ENCODE measurements at regions not wholly inside any gene's neighbourhood (a gene's known extent, or its start where the extent isn't known, plus 50 kb on each side); places are given as distances from the start of the nearest gene placed in this dataset.

DNA sequence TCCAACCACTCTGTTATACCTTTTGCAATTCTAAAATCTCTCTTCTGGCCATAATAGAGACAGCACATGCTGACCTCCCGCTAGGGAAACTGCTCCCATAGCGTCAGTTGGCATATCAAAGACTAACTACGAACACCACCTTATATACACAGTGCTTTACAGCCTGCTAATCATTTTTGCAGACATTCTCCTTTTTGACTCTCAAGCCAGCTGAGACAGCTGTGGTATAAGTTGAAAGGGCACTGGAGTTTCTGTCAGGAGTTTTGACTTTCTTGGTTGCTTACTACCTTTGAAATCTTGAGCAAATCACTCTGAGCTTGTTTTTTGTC, 160.2 kb upstream of the TBCA start:
- peaks cover 0 to 55% (median 15%) of the 10 kb centered on the region in 7 donors for H3K27me3 ChIP-seq
- 81 to 89% methylated on average over 3 of the region's 3 CpGs for WGBS, 2 donors
- intact Hi-C loops (cut with DNase I) = no loop called here
- no peak overlapping the region for H3K4me3 ChIP-seq
- H3K36me3 ChIP-seq = no peaks in the 10 kb centered on the region
- ATAC-seq (no peak), DNase-seq (no peak)
- no peak overlapping the region for H3K27ac ChIP-seq
- TF ChIP-seq, protein P1, sequence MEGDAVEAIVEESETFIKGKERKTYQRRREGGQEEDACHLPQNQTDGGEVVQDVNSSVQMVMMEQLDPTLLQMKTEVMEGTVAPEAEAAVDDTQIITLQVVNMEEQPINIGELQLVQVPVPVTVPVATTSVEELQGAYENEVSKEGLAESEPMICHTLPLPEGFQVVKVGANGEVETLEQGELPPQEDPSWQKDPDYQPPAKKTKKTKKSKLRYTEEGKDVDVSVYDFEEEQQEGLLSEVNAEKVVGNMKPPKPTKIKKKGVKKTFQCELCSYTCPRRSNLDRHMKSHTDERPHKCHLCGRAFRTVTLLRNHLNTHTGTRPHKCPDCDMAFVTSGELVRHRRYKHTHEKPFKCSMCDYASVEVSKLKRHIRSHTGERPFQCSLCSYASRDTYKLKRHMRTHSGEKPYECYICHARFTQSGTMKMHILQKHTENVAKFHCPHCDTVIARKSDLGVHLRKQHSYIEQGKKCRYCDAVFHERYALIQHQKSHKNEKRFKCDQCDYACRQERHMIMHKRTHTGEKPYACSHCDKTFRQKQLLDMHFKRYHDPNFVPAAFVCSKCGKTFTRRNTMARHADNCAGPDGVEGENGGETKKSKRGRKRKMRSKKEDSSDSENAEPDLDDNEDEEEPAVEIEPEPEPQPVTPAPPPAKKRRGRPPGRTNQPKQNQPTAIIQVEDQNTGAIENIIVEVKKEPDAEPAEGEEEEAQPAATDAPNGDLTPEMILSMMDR (IDR thresholded peaks at IDR 0.05) = no peak
- peaks cover 0 to 9% (median 0%) of the 10 kb centered on the region in 11 donors for H3K9me3 ChIP-seq
- peaks cover 0 to 3% (median 0%) of the 10 kb centered on the region in 9 donors for H3K4me1 ChIP-seq

DNA sequence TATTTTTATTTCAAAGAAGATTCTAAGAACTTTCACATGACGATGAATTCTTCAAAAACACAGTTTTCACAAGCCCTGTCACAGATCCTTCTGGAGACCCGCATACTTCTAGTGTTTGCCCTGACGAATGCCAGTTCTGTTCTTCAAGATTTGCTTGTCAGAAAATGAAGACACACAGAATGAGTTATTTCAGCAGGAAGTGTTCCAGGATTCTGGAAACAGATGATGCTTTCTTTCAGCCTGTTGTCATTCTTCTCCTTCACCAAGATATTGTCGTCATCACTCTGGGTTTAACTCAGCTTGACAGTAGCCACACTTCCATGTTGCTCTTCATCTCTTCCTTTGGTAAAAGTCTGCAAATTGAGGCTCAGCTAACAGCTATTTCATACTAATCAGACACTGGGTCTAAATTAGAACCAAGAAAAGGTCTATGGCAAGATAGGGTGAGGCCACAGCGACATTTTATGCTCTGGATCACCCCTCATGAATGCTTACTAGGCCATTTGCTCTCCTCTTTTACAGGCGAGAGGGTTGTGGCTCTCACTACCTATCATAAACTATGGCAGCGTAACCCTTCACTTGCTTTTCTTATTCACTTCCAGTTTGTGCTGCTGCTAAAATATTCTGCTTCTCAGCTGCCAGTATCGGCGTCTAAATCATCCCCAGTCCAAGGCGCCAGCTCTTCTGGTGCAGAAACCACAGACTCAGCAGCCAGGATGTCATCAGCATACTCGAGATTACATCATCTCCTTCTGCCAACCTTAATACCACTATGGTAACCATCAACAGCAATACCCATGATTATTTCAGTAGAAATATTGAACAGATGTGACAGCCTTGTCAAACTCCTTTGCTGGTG, 159.6 kb upstream of the TBCA start:
- WGBS, 2 donors = 63 to 64% methylated on average over 11 of the region's 11 CpGs
- H3K9me3 ChIP-seq = peaks cover 0 to 8% (median 0%) of the 10 kb centered on the region in 11 donors
- DNase-seq = no peak
- no peaks in the 10 kb centered on the region for H3K36me3 ChIP-seq
- intact Hi-C loops (cut with DNase I) = no loop called here
- no peak overlapping the region for H3K27ac ChIP-seq
- TF ChIP-seq, protein P1 (IDR thresholded peaks at IDR 0.05) = no peak
- no peak for ATAC-seq
- peaks cover 0 to 54% (median 12%) of the 10 kb centered on the region in 7 donors for H3K27me3 ChIP-seq
- H3K4me3 ChIP-seq = no peak overlapping the region
- peaks cover 0 to 3% (median 0%) of the 10 kb centered on the region in 9 donors for H3K4me1 ChIP-seq

DNA sequence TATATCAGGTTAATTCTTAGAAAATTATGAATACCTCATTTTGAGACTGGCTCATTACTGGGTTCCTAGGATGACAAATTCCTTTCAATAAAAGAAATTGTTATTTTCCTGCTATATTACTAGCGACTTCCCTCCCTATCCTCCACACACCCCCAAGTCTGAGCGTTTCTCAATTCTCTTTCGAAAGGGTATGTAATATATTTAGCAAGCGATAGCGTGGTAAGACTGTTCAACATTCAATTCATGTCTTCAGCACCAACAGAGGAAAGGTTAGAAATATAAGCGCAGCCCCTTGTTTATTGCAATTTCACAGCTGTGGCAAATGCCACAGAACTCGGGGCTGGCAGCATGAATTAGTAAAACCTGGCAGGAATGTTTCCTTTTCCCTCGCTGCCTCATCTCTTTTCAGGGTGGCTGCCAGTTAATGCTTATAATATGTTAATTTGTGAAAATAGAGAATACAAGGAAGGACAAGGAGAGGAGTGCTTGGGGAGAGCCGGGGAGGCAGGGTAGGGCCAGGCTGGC, 152.7 kb upstream of the TBCA start:
- TF ChIP-seq, protein P1 (IDR thresholded peaks at IDR 0.05) = no peak
- 79 to 80% methylated on average over 9 of the region's 9 CpGs for WGBS, 2 donors
- no peak for ATAC-seq
- Histone ChIP-seq H3K9me3 (no peaks in the 10 kb centered on the region), H3K36me3 (no peaks in the 10 kb centered on the region), H3K4me1 (no peaks in the 10 kb centered on the region), H3K27me3 (peaks cover 0 to 51% (median 12%) of the 10 kb centered on the region in 7 donors), H3K4me3 (no peak overlapping the region), H3K27ac (no peak overlapping the region)
- intact Hi-C loops (cut with DNase I) = no loop called here
- no peak for DNase-seq

DNA sequence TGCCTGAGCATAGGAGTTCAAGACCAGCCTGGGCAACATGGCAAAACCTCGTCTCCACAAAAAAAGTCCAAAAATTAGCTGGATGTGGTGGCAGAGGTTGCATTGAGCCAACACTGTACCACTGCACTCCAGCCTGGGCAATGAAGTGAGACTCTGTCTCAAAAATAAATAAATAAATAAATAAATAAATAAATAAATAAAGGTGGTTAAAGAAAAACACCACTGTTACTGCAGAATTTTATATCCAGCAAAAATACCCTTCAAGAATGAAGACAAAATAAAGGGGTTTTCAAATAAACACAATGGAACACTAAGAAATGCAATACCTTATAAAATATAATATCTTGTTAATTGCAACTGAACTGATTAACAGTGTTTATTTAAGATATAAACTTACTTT, 150.2 kb upstream of the TBCA start:
- H3K36me3 ChIP-seq = no peaks in the 10 kb centered on the region
- peaks cover 0 to 39% (median 14%) of the 10 kb centered on the region in 7 donors for H3K27me3 ChIP-seq
- TF ChIP-seq, protein P1 (IDR thresholded peaks at IDR 0.05) = no peak
- H3K9me3 ChIP-seq = no peaks in the 10 kb centered on the region
- intact Hi-C loops (cut with DNase I) = no loop called here
- no peak overlapping the region for H3K27ac ChIP-seq
- 41 to 87% methylated on average over 1 of the region's 1 CpG for WGBS, 2 donors
- ATAC-seq = no peak
- no peak overlapping the region for H3K4me3 ChIP-seq
- no peak for DNase-seq
- H3K4me1 ChIP-seq = no peaks in the 10 kb centered on the region
